SU-DHL-6 (cell line): ENCODE measurements at regions not wholly inside any gene's neighbourhood (a gene's known extent, or its start where the extent isn't known, plus 50 kb on each side); places are given as distances from the start of the nearest gene placed in this dataset.

Experiments used
- CTCF ChIP-seq: fragments of 200-600 bp; sonication (generic); IDR thresholded peaks from one replicate; pipeline ENCODE4 v1.5.1; 2017; ENCODE audit warnings: antibody characterized with exemption, mild to moderate bottlenecking, low read length, moderate library complexity; ENCODE audit not compliant: insufficient read depth, poor library complexity, severe bottlenecking
- EZH2phosphoT487 ChIP-seq: fragments of 200-600 bp; sonication (generic), shearing (Covaris generic); conservative IDR thresholded peaks from 2 replicates; pipeline ENCODE4 v1.6.1; 2018; ENCODE audit warnings: mild to moderate bottlenecking, antibody characterized with exemption, low read length, moderate library complexity, mixed read lengths

- TF ChIP-seq CTCF, result no peak
- TF ChIP-seq EZH2phosphoT487, result no peak
Measured at GRCh38 chr12:16946704-16947103, 340.7 kb upstream of the LMO3 start.
